HL-60 (cell line): ENCODE measurements at regions not wholly inside any gene's neighbourhood (a gene's known extent, or its start where the extent isn't known, plus 50 kb on each side); places are given as distances from the start of the nearest gene placed in this dataset.
A peak's percentile ranks its signal among the peaks of the same experiment; 100 is the strongest.

ENCODE experiments used
- DNase-seq, 2 experiments: peaks; one replicate each; pipeline ENCODE4 v3.0.0-alpha.2; 2010 to 2020; ENCODE audit warnings: low read depth in 1 of 2, low spot score in 1 of 2
- H3K27ac ChIP-seq: fragments of 250-450 bp; sonication (Bioruptor Pico); replicated peaks from 2 replicates; pipeline ENCODE4 v1.5.1; 2020; ENCODE audit warnings: mild to moderate bottlenecking, moderate library complexity
- H3K27me3 ChIP-seq: fragments of 250-450 bp; sonication (Bioruptor Pico); 2 replicates; pipeline ENCODE4 v1.5.1; 2021; ENCODE audit warnings: mild to moderate bottlenecking, moderate library complexity; ENCODE audit not compliant: insufficient read depth, poor library complexity, severe bottlenecking
- H3K4me3 ChIP-seq: replicated peaks from 2 replicates; pipeline ENCODE4 v1.5.1; 2011; ENCODE audit warnings: mild to moderate bottlenecking, control low read depth, low read length; ENCODE audit not compliant: insufficient read depth
- GABPA ChIP-seq: IDR thresholded peaks from 2 replicates; pipeline ENCODE4 v1.6.1; 2012; ENCODE audit warnings: low read depth
- POLR2AphosphoS5 ChIP-seq: IDR thresholded peaks from 2 replicates; pipeline ENCODE4 v1.6.1; 2012; ENCODE audit warnings: low read depth
- REST ChIP-seq: IDR thresholded peaks from 2 replicates; pipeline ENCODE4 v1.6.1; 2012; ENCODE audit warnings: low read depth; ENCODE audit not compliant: insufficient replicate concordance
- SPI1 ChIP-seq: IDR thresholded peaks from 2 replicates; pipeline ENCODE4 v1.6.1; 2012; ENCODE audit warnings: low read depth, mild to moderate bottlenecking, borderline replicate concordance
- TF ChIP-seq, protein P1 (sequence below): IDR thresholded peaks from one replicate; pipeline ENCODE4 v1.5.1; 2011; ENCODE audit warnings: low read length, control low read depth, inconsistent platforms; ENCODE audit not compliant: insufficient read depth

DNA sequence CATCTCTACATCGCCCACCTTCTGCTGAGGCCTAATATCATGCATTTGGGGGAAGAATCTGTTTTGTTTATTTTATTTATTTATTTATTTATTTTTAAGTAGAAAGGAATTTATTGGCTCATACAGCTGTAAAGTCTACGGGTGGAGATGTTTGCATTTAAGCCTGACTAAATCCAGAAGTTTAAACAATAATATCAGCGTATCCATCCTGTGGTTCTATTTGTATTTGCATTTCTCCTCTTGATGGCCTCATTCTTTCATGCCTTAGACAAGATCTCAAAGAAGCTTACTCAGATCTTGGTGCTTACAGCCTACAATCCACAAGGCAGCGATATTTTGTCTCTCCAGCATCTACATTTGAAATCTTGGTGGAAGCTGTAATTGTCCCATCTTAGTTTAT, 67.1 kb upstream of the CARD18 start:
- no peak for DNase-seq
- H3K4me3 ChIP-seq: no peak overlapping the region
- H3K27me3 ChIP-seq: no peaks in the 10 kb centered on the region
- H3K27ac ChIP-seq: no peak overlapping the region
- no peak for TF ChIP-seq GABPA
- TF ChIP-seq, protein P1, sequence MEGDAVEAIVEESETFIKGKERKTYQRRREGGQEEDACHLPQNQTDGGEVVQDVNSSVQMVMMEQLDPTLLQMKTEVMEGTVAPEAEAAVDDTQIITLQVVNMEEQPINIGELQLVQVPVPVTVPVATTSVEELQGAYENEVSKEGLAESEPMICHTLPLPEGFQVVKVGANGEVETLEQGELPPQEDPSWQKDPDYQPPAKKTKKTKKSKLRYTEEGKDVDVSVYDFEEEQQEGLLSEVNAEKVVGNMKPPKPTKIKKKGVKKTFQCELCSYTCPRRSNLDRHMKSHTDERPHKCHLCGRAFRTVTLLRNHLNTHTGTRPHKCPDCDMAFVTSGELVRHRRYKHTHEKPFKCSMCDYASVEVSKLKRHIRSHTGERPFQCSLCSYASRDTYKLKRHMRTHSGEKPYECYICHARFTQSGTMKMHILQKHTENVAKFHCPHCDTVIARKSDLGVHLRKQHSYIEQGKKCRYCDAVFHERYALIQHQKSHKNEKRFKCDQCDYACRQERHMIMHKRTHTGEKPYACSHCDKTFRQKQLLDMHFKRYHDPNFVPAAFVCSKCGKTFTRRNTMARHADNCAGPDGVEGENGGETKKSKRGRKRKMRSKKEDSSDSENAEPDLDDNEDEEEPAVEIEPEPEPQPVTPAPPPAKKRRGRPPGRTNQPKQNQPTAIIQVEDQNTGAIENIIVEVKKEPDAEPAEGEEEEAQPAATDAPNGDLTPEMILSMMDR: no peak
- no peak for TF ChIP-seq POLR2AphosphoS5
- TF ChIP-seq SPI1: no peak
- no peak for TF ChIP-seq REST

DNA sequence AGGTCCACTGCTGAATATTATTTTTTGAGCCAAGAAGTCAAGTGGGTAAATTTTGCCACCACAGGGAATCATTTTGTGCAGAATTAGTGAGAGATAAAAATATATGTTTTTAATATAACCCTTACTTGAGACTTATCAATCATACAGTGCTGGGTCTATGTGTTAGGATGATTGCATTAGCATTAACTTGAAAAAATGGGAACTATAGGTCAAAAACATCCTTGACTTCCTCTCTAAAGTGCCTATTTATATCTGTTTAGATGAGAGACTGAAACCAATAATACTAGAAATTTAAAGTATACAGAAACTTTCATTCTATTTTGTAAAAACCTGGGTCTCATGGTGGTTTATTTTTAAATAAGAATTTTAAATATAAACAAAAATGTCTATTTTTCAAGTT, 65.1 kb upstream of the CARD18 start:
- no peak for DNase-seq
- Histone ChIP-seq H3K4me3 (no peak overlapping the region), H3K27ac (no peak overlapping the region), H3K27me3 (no peaks in the 10 kb centered on the region)
- TF ChIP-seq SPI1: peak; percentile 20; the same call in 1 of the 2 replicates
- no peak for TF ChIP-seq REST

DNA sequence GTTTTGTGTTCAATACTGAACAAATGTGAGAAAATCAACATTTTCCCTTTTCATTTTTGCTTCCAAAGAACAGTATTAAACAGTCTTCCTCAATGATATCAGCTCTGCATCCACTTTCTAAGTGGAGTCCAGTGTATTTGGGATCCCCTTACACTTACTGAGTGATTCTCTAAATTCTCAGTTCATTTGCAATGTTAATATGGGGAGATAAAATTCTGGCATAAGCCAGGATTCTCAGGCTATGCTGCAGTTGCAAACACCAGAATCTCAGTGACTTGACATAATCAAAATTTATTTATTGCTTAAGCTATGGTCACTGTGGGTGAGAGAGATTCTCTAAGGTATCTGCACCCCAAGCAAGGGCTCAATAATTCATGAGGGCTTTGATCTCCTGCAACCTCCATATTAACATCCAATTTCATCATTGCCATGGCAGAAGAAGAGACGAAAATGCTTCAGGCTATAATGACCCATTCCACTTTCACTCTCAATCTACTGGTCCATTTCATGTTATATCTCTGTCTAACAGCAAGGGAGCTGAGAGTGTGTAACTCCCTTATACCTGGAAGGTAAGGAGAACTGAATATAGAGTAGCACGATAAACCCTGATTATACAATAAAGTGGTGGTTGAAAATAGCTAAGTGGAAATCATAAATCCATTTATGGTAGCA, 64.1 kb upstream of the CARD18 start:
- H3K27me3 ChIP-seq: no peaks in the 10 kb centered on the region
- DNase-seq: no peak
- no peak overlapping the region for H3K27ac ChIP-seq
- TF ChIP-seq POLR2AphosphoS5 (no peak), SPI1 (no peak), REST (no peak), GABPA (no peak)
- TF ChIP-seq, protein P1: no peak
- no peak overlapping the region for H3K4me3 ChIP-seq
